Suprapubic skin (tissue), 4 donors: ENCODE measurements at regions not wholly inside any gene's neighbourhood (a gene's known extent, or its start where the extent isn't known, plus 50 kb on each side); places are given as distances from the start of the nearest gene placed in this dataset.
"Not testable (repeated sequence)": the region's sequence is repeated elsewhere in the genome, so short reads cannot be mapped to it uniquely, and the experiment has no call there.

Experiments
- DNase-seq, 2 donors: peaks; one replicate each; pipeline ENCODE4 v3.0.0-alpha.2; 2019; ENCODE audit warnings: low spot score in 2 of 2
- H3K27ac ChIP-seq: fragments of 200-600 bp; sonication (generic); one replicate; pipeline ENCODE4 v1.5.1; 2019
- H3K27me3 ChIP-seq: fragments of 200-600 bp; sonication (generic); one replicate; pipeline ENCODE4 v1.5.1; 2019
- H3K36me3 ChIP-seq: fragments of 200-600 bp; sonication (generic); one replicate; pipeline ENCODE4 v1.5.1; 2019
- H3K4me1 ChIP-seq: fragments of 200-600 bp; sonication (generic); one replicate; pipeline ENCODE4 v1.5.1; 2019
- H3K4me3 ChIP-seq: fragments of 200-600 bp; sonication (generic); one replicate; pipeline ENCODE4 v1.5.1; 2019; ENCODE audit warnings: mild to moderate bottlenecking
- H3K9me3 ChIP-seq: fragments of 200-600 bp; sonication (generic); one replicate; pipeline ENCODE4 v1.5.1; 2019
- EP300 ChIP-seq: sonication (generic); formaldehyde crosslinking; IDR thresholded peaks from one replicate; pipeline ENCODE4 v1.6.1; 2017; ENCODE audit warnings: antibody characterized with exemption
- POLR2A ChIP-seq, 2 donors: fragments of 450-650 bp; IDR thresholded peaks; one replicate each; pipeline ENCODE4 v1.6.1; 2017; ENCODE audit warnings: antibody characterized with exemption in 2 of 2, mild to moderate bottlenecking in 2 of 2, moderate library complexity in 2 of 2
- POLR2AphosphoS5 ChIP-seq, 3 donors: sonication (generic); formaldehyde crosslinking; IDR thresholded peaks; one replicate each; pipeline ENCODE4 v1.6.1; 2017; ENCODE audit warnings: antibody characterized with exemption in 3 of 3
- WGBS: methylation state at CpG from one replicate; pipeline ENCODE4 v1.1.5; 2018; 5-methylcytosine and 5-hydroxymethylcytosine counted together
- TF ChIP-seq, protein P1 (sequence below), 2 donors: fragments of 200-600 bp in 1 of 2; fragments of 450-650 bp in 1 of 2; sonication (generic) in 1 of 2; IDR thresholded peaks; one replicate each; pipeline ENCODE4 v1.5.1; 2016 to 2019; ENCODE audit warnings: antibody characterized with exemption in 2 of 2, mild to moderate bottlenecking in 1 of 2, moderate library complexity in 1 of 2

DNA sequence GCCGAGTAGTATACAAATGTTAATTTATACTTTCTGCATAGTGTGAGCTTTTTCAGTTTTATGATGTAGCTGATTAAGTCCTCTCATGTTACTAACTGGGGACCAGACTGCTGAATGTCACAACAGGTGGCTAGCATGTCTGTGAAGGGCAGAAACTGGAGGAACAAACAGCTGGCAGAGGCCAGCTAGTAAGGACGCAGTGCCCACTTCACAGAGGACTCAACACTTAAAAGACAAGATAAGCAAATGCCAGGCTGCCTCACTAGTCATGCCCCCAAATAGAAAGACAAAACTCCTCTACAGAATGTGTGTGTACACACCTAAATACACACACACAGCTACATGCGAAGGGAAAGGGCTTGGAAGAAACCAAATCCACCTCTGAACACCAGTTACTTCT is 73.8 kb upstream of the ZNF678 start:
- no peaks in the 10 kb centered on the region for H3K4me1 ChIP-seq
- H3K27me3 ChIP-seq: no peaks in the 10 kb centered on the region
- H3K9me3 ChIP-seq: no peaks in the 10 kb centered on the region
- no peak overlapping the region for H3K27ac ChIP-seq
- TF ChIP-seq, protein P1, sequence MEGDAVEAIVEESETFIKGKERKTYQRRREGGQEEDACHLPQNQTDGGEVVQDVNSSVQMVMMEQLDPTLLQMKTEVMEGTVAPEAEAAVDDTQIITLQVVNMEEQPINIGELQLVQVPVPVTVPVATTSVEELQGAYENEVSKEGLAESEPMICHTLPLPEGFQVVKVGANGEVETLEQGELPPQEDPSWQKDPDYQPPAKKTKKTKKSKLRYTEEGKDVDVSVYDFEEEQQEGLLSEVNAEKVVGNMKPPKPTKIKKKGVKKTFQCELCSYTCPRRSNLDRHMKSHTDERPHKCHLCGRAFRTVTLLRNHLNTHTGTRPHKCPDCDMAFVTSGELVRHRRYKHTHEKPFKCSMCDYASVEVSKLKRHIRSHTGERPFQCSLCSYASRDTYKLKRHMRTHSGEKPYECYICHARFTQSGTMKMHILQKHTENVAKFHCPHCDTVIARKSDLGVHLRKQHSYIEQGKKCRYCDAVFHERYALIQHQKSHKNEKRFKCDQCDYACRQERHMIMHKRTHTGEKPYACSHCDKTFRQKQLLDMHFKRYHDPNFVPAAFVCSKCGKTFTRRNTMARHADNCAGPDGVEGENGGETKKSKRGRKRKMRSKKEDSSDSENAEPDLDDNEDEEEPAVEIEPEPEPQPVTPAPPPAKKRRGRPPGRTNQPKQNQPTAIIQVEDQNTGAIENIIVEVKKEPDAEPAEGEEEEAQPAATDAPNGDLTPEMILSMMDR (IDR thresholded peaks at IDR 0.05): no peak
- TF ChIP-seq POLR2AphosphoS5 (IDR thresholded peaks at IDR 0.05) (no peak), POLR2A (IDR thresholded peaks at IDR 0.05) (no peak), EP300 (no peak)
- H3K4me3 ChIP-seq: no peak overlapping the region
- WGBS: 92% methylated on average over 3 of the region's 3 CpGs
- no peak for DNase-seq
- H3K36me3 ChIP-seq: no peaks in the 10 kb centered on the region

DNA sequence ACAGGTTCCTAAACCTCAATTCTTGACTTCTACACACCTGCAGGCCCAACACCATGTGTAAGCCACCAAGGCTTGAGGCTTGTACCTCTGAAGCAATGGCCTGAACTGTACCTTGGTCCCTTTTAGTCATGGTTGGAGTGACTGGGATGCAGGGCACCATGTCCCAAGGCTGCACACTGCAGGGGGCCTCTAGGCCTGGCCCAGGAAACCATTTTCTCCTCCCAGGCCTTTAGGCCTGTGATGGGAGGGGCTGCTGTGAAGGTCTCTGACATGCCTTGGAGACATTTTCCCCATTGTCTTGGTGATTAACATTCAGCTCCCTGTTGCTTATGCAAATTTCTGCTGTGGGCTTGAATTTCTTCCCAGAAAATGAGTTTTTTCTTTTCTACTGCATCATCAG is 75.8 kb upstream of the ZNF678 start:
- TF ChIP-seq POLR2AphosphoS5 (IDR thresholded peaks at IDR 0.05) (no peak), EP300 (no peak), POLR2A (IDR thresholded peaks at IDR 0.05) (no peak)
- Histone ChIP-seq H3K36me3 (no peaks in the 10 kb centered on the region), H3K27ac (no peak overlapping the region), H3K27me3 (no peaks in the 10 kb centered on the region), H3K4me1 (no peaks in the 10 kb centered on the region), H3K4me3 (no peak overlapping the region), H3K9me3 (no peaks in the 10 kb centered on the region)
- DNase-seq: no peak

DNA sequence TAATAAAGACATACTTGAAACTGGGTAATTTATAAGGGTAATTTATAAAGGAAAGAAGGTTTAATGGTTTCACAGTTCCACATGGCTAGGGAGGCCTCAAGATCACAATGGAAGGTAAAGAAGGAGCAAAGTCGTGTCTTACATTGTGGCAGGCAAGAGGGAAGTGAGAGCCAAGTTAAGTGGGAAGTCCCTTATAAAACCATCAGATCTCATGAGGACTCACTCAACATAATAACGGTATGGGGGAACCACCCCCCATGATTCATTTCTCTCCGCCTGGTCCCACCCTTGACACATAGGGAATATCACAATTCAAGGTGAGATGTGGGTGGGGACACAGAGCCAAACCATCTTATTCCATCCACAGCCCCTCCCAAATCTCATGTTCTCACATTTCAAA is 76.8 kb upstream of the ZNF678 start:
- no peak overlapping the region for H3K4me3 ChIP-seq
- DNase-seq: no peak
- H3K27ac ChIP-seq: no peak overlapping the region
- no peaks in the 10 kb centered on the region for H3K9me3 ChIP-seq
- no peak for TF ChIP-seq POLR2A (IDR thresholded peaks at IDR 0.05)
- TF ChIP-seq, protein P1 (IDR thresholded peaks at IDR 0.05): no peak
- TF ChIP-seq POLR2AphosphoS5 (IDR thresholded peaks at IDR 0.05): no peak
- TF ChIP-seq EP300: no peak
- no peaks in the 10 kb centered on the region for H3K36me3 ChIP-seq
- H3K27me3 ChIP-seq: no peaks in the 10 kb centered on the region
- H3K4me1 ChIP-seq: no peaks in the 10 kb centered on the region
- 61% methylated on average over 3 of the region's 3 CpGs for WGBS

DNA sequence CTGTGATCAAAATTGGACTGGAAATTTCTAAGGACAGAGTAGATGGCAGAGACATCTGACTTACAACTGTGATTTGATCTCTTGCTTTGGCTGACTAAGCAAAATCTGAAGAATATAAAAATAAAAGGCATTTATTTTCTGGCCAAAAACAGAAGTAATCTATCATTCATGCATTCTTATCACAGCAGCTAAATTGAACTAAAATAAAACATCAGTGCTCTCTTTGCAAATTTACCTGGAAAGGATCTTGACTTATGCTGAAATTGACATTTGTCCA is 81.4 kb upstream of the ZNF678 start:
- Histone ChIP-seq H3K4me1 (no peaks in the 10 kb centered on the region), H3K27me3 (peaks cover 15% of the 10 kb centered on the region), H3K9me3 (no peaks in the 10 kb centered on the region), H3K27ac (no peak overlapping the region), H3K4me3 (no peak overlapping the region), H3K36me3 (no peaks in the 10 kb centered on the region)
- no peak for DNase-seq
- no peak for TF ChIP-seq EP300
- TF ChIP-seq POLR2A (IDR thresholded peaks at IDR 0.05): no peak
- TF ChIP-seq, protein P1 (IDR thresholded peaks at IDR 0.05): no peak
- no peak for TF ChIP-seq POLR2AphosphoS5 (IDR thresholded peaks at IDR 0.05)

GRCh38 chr1:227474072-227474471 is 89.3 kb upstream of the ZNF678 start:
- not testable (repeated sequence) for H3K36me3 ChIP-seq, H3K9me3 ChIP-seq, H3K27ac ChIP-seq, H3K4me1 ChIP-seq, H3K4me3 ChIP-seq, DNase-seq
- peaks cover 17% of the 10 kb centered on the region for H3K27me3 ChIP-seq
- WGBS: 71% methylated on average over 3 of the region's 5 CpGs

GRCh38 chr1:227472772-227473171 is 90.6 kb upstream of the ZNF678 start:
- DNase-seq: no peak
- Histone ChIP-seq H3K27me3 (peaks cover 16% of the 10 kb centered on the region), H3K27ac (no peak overlapping the region), H3K36me3 (no peaks in the 10 kb centered on the region), H3K4me3 (no peak overlapping the region), H3K4me1 (no peaks in the 10 kb centered on the region), H3K9me3 (no peaks in the 10 kb centered on the region)
- TF ChIP-seq POLR2AphosphoS5 (IDR thresholded peaks at IDR 0.05) (no peak), EP300 (no peak), POLR2A (IDR thresholded peaks at IDR 0.05) (no peak)
- TF ChIP-seq, protein P1 (IDR thresholded peaks at IDR 0.05): no peak
- 90% methylated on average over 1 of the region's 1 CpG for WGBS
